HG03045 (cell line): ENCODE measurements at regions not wholly inside any gene's neighbourhood (a gene's known extent, or its start where the extent isn't known, plus 50 kb on each side); places are given as distances from the start of the nearest gene placed in this dataset.
"Not testable (repeated sequence)": the region's sequence is repeated elsewhere in the genome, so short reads cannot be mapped to it uniquely, and the experiment has no call there.

Experiments used
- ATAC-seq: cut with Tn5 transposase; IDR thresholded peaks from one replicate; pipeline ENCODE4 v1.9.1; 2021; ENCODE audit warnings: mild to moderate bottlenecking, moderate library complexity; ENCODE audit not compliant: unreplicated experiment

DNA sequence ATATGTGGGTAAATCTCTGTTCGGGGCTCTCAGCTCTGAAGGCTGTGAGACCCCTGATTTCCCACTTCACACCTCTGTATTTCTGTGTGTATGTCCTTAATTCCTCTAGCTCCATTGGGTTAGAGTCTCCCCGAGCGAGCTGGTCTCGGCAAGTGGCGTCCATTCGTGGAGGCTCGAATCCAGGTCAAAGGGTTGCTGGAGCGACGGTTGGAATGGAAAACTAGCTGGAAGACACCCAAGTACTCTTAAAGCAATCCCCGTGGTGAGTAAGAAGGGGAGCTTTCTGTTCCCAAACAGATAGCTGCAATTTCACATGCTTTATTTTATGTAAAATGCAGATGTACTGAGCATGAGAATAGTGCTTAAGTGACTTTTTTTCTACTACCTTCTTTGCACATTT is 277.5 kb upstream of the SGCG start:
- no peak for ATAC-seq

DNA sequence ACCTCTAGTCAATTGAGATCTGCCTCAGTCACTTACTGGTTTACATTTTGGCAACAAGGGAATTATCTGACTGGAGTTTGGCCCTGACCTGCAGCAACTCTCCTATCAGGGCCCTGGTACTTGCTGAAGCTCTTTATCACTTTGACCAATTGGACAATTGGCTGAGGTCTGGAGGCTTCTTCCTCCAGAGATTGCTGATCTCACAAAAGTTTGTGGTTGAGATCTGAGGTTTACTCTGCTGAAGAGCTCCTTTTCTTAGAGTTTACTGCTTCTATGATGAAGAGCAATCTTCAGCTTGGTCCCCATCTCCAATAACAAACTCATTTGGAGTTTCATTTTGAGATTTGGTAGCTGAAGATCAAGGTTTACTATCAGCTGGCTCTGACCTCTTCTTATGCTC is 276.9 kb upstream of the SGCG start:
- no peak for ATAC-seq

DNA sequence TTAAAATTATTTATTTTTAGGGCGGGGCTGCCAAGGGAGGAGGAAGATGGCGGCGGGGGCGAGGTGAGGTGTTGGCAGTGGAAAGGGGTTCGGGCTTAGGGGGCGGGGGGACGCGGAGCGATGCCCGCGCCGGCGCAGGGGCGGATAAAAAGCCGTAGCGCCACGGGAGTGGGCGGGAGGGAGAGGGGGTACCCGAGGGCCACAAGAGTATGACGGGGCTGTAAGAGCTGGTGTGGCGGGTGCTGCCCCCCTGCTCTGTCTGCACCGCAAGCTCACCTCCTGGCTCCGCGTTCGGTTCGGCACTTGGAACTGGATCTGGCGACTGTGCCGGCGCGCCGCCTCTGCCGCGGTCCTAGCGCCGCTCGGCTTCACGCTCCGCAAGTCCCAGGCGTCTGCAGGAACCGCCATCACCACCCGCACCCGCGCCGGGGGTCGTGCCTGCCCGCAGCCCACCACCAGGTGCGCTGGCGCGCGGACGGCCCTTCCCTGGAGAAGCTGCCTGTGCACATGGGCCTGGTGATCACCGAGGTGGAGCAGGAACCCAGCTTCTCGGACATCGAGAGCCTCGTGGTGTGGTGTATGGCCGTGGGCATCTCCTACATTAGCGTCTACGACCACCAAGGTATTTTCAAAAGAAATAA is 265.2 kb upstream of the SGCG start:
- peak; percentile 75 for ATAC-seq

DNA sequence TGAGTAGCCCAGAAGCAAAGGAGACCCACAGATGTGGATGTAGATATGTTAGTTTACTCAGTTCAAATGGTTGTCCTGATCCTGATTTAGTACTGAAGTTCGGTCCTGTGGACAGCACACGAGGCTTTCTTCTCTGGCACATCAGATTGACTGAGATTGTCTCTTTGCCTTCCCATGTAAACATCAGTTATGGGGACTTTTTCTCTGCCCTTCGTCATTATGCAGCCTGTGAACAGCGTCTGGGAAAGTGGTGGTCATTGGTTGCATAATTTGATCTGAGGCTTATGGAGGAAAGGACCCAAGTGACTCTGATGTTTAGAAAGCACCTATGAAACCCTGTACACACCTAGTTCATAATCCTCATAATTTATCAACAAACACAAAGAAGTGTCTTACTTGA is 264.5 kb upstream of the SGCG start:
- ATAC-seq: not testable (repeated sequence)

DNA sequence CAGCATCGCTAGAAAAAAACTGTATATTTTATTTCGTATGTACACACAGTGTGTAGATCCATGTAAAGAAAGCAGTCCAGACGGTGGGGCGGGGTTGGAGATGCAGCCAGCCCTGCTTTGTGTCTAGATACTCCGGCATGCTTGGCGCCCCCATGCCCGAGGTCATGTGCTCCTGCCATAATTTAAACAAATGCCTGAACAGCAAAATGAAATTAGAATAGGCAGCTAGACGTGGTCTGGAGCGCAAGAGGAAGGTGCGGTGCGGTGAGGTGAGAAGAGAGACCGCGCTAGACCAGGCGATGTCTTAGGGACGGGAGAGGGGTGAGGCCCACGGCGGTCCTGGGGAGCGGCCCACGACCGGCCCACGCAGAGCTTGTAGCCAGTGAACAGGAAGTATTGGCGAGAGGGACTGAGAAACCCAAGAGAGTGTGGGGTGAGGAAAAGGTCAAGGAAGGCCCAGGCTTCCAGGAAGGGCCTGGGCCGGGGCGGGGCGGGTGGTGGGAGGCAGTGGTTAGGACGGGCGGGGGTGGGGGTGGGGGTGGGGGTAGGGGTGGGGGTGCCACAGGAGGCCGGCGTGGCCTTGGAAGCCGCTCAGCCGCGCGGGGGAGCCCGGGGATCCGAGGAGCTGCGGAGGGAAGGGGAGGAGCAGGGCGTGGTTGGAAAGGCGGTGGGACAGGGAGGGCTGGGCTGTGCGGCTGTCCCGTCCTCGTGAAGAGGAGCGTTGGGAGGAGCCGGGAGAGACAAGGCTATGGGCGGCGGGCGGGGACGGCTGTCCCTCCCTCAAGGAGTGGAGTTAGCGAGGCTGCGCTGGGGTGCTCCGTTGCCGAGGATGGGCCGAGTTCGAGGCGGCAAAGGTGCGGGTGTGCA is 254.7 kb upstream of the SGCG start:
- peak; percentile 36 for ATAC-seq

DNA sequence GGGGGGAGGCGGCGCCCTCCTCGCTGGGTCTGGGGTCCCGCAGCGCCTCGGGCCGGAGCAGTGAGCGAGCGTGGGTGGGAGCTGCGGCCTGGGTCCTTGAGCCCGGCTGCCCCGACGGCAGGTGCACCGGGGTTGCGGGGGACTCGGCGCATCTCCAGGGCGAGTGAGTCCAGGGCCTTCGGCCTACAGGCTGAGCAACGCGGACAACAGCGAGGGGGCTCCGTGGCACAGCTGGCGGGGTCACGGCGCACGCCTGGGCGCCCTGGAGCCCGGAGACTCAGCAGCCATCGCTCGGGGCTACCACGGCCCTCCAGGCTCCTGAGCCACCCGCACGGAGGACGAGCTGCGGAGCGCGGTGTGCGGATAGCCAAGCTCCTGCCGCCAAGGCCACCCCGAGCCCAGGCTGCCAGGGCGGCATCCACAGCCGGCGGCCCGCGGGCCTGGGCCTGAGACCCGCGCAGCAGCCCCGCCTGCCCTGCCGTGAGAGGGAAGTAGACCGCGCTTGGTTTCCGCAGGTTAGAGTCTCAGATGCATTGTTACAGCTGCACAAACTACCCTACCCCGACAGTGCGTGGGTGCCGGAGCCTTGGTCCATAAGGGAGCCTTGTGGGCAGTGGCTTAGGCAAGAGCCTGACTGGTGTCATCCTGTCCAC is 253.9 kb upstream of the SGCG start:
- peak; percentile 54 for ATAC-seq

DNA sequence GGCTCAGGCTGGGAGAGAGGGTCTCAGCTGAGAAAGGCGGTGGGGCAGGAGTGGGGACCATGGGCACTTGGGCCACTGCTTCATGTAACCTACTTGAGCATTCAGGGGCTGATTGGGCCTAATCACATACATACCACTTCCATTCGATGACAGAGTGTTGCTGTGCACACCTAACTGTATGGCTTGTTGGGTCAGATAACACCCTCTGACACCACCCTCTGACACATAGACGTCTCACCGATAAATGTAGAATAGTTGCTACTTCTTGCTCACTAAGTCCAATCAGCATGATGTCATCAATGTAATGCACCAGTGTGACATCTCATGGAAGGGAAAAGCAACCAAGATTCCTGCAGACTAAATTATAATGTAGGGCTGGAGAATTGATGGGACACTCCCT is 252.9 kb upstream of the SGCG start:
- not testable (repeated sequence) for ATAC-seq

DNA sequence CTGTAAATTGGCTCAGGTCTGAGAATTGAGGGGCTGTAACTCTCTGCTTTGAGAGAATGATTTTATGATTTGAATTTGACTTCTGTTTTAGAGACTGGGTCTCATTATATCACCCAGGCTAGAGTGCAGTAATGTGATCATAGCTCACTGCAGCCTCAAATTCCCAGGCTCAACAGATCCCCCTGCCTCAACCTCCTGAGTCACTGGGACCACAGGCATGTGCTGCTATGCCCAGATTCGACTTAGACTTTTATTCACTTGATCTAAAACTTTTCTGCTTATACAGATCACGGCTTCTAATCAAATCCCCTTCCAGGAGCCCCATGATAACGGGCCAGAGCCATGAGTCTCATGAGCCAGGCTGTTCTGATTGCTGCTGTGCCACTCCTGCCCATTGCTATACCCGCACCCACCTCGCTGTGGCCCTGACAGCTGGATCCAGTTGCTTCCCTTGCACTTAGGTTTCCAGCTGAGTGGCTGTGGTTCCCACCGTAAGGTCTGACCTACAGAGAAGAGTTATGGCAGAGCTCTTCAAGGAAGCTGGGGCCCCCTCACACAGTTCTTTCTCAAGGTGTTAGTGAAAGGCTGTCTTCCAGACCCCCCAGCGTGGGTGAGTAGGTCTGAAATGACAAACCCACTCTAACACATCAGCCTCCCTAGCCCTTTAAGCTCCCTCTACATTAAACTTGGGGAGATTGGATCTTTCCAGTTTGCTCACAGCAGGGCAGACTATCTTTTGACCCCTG is 251.2 kb upstream of the SGCG start:
- ATAC-seq: no peak

DNA sequence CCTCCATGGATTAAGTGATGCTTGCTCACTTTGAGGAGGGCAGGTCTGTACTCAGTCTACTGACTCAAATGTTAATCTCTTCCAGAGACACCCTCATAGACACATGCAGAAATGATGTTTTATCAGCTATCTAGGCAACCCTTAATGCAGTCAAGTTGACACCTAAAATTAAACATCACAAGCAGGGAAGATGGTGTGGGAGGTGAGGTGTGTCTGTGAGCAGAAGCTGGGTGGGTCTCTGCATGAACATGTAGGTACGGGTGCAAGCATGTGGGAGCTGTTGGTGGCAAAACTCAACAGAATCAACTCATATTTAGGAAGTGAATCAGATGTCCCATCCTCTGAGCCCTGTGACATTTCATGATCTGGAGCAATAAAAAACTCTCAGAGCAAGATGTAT is 249.2 kb upstream of the SGCG start:
- ATAC-seq: no peak

DNA sequence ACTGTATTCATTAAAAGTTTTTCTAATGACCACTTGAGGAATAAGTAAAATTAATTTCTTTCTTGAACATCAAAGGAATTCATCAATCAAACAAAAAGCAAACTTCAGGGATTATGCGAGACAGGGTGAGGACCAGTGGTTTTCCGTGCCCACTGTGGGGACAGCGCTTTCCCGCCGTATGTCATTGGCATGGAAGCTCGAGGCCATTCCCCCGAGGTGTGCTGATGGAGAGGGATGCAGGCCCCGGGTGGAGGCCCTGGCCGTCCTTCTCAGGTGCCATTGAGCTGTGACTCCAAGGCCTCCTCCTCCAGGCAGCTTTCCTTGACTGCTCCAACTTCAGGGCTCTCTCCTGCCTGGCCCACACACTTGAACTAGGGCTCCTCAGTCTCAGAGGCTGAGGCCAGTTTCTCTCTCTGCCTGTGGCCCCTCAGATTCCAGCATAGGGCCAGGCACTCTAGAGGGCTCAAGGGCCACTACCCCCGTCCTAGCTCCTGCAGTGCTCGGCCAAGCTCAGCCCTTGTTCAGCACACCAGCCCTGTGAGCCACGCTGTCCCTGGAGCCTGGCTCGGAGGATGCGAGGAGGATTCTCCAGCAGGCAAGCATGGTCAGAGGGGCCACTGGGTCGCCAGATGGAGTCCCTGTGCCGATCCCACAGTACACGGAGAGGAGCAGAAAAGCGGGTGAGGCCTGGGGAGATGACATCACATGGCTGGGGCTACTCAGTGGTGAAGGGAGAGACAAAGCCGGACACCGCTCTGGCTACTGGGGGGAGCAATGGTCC is 248.0 kb upstream of the SGCG start:
- ATAC-seq: not testable (repeated sequence)

DNA sequence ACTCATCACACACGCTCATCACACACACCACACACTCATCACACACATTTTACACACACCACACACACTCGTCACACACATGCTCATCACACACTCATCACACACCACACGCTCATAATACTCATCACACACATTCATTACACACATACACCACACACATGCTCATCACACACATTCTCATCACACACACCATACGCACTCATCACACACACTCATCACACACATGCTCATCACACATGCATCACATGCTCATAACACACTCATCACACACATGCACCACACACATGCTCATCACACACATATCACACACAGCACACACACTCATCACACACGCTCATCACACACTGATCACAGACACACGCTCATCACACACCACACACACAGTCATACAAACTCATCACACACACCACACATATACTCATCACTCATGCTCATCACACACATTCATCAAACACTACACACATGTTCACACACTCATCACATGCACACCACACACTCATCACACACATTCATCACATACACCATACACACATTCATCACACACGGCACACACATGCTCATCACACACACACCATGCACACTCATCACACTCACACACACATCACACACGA is 247.1 kb upstream of the SGCG start:
- no peak for ATAC-seq

DNA sequence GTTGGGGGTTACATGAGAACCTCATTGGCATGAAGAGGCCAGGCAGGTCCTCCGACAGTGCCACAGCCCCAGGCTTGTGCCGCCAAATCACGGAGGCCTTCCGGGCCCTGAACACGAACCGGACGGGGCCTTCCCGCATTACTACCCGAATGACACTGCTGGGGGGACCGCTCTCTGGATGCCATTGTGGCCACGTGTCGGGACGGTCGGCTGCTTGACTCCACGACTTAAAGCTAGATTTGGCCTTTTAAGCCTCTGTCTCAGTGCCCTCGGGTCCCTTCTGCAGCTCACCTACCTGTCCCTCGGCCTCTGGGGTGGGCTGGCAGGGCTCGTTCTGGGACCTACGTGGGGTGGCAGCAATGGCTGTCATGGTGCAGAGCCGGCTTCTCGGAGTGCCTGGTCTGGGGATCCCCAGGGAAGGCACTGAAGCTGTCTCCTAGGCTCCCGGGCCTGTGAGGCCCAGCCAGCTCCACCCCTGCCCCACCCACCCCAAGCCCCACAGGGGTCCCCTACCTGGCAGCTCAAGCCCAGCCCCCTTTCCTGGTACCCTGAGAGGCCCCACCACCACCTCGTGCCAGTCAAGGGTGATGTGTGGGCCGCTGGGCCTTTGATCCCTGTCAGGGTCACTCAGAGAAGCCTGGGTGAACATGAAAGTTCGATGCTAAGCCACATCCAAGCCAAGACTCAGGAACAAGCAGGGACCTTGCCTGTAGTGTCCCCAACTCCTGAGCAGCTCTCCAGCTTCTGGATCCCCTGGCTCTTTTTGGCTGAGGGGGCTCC is 245.8 kb upstream of the SGCG start:
- ATAC-seq: no peak

DNA sequence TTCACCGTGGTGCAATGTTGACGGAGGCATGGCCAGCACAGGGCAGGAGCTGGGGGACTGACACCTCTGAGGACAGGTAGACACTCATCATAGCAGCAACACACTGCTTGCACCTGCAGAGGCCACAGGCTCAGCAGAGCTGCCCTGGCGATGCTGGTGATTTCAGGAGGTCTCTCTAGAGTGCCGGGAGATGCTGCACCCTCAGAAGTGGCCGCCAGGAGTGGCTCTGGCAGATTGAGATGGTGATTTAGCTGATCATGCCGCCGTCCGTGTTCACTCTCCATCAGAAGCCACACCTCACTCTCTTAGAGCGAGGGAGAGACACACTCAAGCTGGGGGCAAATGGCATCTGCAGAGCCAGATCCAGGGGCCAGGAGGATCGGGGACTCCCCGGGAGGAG is 244.6 kb upstream of the SGCG start:
- no peak for ATAC-seq

DNA sequence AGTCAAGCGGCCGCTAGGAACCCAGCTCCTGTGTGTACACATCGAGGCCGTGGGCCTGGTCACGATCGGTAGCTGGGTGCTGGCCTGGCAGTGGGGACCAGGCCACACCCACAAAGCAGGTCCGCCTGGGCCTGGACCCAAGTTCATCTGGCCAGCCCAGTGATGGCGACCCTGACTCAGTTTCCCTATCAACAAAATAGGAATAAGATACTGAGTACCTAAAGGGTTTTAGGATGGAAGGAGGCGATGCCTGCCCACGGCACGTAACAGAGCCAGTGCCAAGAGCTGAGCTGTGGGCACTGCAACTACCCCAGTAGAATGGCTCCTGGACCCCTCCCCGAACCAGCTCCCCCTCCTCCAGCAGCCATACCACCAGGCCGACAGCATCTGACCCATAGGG is 243.5 kb upstream of the SGCG start:
- ATAC-seq: no peak

DNA sequence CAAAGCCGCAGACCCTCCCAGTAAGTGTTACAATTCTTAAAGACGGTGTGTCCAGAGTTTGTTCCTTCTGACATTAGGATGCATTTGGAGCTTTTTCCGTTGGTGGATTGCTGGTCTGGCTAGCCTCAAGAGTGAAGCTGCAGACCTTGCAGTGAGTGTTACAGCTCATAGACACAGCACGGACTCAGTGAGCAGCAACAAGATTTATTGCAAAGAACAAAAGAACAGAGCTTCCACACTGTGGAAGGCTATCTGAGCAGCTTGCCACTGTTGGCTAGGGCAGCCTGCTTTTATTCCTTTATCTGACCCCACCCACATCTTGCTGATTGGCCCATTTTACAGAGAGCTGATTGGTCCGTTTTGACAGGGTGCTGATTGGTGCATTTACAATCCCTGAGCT is 242.8 kb upstream of the SGCG start:
- no peak for ATAC-seq

DNA sequence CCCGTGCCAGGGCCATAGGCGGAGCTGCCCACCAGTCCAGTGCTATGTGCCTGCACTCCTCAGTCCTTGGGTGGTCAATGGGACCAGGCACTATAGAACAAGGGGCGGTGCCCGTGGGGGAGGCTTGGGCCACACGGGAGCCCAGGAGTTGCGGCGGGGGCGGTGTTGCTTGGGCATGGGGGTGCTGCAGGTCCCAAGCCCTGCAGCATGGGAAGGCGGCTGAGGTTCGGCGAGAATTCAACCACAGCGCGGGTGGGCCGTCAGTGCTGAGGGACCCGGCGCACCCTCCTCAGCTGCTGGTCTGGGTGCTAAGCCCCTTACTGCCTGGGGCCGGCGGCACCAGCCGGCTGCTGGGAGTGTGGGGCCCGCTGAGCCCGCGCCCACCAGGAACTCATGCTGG is 242.2 kb upstream of the SGCG start:
- ATAC-seq: no peak

DNA sequence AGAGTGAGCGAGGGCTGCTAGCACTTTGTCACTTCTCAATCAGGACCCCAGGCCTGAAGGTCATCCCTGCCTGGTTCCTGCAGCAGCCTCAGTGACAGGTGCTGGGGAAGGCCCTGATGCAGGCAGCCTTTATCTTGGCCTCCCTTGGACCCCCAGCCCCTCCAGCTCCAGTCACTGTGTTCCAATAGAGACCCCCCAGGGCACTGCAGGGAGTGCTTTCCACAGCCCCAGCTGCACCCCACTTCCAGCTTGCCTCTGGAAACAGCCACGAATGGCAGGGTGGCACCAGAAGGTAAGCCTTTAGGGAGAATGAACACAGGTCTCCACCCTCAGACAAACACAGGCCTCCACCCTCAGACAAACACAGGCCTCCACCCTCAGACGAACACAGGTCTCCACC is 241.6 kb upstream of the SGCG start:
- no peak for ATAC-seq

DNA sequence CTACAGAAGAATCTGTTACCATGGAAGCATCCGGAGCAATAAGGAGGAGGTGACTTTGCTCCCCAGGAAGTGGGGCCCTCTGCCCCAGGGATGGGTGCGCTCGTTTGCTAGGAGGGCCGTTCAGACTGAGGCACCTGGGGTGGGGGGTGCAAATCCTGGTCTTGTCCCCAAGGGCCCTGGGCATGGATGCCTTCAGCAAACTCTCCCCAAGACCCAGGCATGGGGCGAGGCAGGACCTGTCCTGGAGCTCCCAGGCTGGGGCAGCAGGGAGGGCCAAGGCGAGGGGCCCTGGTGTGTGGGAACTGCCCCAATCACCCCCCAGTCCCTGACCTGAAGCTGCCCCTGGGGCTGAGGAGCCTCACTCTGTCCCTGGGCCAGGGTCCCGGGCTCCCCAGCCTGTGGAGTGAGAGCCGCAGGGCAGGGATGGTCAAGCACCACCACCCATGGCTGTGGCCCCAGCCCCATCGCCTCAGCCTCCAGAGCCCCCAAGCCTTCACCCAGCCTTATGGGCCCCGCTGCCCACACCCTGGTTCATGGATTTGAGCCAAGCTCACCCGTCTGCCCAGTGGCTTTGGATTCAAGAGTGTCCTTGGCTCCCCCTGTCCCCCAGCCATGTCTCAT is 240.6 kb upstream of the SGCG start:
- ATAC-seq: no peak

DNA sequence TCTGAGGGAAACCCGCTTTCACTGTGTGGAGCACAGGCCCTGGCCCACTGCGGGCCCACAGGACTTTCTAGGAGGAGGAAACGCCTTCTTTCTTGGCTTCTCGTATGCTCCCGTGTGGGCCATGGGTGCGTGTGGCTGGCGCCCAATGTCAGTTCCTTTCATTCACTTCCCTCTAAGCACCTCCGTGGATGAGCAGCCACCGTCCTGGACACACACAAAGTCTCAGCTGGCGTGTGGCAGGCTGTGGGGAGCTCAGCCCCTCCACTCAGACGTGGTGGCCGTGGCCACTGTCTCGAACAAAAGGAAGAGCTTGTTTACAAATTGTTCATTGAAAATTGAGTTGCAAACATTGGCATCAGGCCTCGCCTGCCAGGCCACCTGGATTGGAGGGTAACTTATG is 240.0 kb upstream of the SGCG start:
- ATAC-seq: no peak
